ACHN (cell line): ENCODE measurements at regions not wholly inside any gene's neighbourhood (a gene's known extent, or its start where the extent isn't known, plus 50 kb on each side); places are given as distances from the start of the nearest gene placed in this dataset.

Experiments used
- DNase-seq: peaks from one replicate; pipeline ENCODE4 v3.0.0-alpha.2; 2015
- in situ Hi-C: cut with HindIII; loops from 2 replicates; pipeline ENCODE4 v1.10.0; 2017; ENCODE audit warnings: low sequenced_read_pairs, low pct_ligation_motif_present, low pct_unique_long_range_greater_than_20kb

DNA sequence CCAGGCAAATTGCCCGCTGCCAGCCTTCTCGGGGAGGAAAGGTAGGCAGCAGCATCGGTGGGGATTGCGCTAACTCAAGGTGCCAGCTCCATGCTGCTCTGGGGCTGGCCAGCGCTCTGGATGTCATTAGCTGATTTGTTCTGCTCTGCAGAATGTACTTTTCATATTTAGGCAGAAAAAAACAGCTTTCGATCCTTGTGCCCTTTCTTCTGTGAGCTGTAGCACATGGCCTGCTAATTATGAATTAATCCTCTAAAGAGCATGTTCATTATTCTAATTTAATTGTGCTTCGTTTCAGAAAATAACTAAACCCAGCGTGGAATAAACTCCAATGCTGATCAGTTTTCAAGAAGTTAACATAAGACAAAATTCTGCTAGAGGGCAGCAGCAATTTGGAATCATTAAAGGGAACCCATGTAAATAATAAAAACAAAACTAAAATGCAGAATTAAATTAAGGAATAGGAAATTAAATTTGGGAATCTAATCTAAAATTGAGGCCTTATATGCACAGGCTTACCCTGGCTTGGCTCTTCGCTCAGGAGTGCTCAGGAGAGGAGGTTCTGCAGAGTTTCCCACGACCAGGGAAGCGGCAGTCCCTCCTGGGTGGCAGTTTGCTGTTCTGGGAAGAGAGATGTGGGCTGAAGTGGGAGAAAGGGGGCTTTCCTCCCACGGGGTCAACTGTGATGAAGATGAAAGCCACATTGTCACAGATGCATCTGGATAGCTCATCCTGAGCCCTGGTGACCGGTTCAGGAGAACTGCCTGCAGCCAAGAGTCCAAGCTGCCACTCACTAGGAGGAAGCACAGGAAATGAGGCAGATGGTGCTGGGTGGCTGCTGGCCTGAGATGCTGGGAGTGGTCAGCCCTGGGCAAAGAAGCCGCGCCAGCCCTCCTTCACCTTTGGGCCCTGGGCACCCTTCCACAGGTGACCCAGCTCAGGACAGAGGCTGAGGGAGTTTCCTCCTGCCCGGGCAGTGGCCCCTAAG, 93.2 kb upstream of the PKDCC start:
- in situ Hi-C loops: no loop called here
- no peak for DNase-seq

DNA sequence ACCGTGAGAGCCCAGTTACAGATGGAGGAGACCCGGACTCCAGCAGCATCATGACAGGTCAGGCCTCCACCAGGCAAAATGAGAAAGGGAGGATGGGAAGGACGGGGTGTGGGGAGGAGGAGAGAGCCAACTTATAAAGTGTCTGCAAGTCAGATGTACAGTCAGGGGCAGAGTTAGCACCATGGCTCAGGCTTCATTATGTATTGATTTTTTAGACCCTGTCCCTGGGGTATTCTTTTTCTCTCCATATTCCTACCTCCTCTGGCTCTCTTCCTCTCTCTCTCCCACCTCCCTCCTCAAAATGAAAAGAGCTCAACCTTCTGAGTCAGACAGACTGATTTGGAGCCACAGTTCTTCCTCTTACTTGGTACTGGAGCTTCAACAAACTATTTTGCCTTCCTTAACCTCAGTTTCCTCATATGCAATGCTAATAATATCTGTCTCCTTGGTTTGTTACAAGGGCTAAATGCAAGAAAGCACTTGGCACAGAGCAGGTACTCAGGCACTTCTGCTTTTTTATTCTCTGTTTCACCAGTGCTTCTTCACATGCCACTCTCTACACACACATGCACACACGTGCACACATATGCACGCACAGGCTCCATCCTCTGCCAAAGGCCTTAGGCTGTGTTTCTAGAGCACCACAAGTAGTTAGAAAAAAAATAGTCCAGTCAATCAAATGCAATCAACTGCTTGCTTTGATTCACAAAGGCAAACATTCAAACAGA, 92.3 kb upstream of the PKDCC start:
- in situ Hi-C loops: no loop called here
- no peak for DNase-seq

DNA sequence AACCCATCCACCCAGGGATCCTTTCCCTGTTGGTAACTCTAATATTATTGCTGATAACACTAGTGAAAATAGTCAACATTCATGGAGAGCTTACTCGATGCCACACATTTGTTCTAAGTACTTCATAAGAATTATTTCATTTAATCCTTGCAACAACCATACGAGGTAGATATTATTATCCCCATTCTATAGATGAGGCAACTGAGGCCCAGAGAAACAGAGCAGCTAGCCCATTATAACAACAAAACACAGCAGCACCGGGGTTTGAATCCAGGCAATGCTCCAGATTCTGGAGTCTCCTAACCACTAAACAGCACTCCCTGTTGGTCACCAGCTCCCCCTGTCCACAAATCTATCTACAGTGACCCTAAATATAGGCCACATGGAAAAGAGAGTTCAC, 90.4 kb upstream of the PKDCC start:
- DNase-seq: no peak
- in situ Hi-C loops: no loop called here

- DNase-seq: no peak
- in situ Hi-C loops: no loop called here
These were observed 89.6 kb upstream of the PKDCC start for GRCh38 chr2:41958251-41958650.

DNA sequence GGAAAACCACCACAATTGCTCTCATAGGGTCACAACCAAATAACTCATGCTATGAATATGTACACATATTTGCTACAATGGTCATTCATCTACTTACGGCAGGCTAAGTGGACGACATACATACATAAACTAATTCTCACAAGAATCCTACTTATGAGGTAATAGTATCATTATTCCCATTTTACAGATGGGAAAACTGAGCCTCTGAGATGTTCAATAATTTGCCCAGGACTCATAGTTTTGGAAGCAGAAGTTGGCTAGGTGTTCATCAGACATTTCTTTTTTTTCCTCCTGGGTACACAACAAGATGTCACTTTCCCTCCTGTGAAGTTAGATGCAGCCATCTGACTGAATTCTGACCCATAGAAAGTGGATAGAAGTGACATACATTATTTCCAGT, 89.0 kb upstream of the PKDCC start:
- no peak for DNase-seq
- in situ Hi-C loops: no loop called here

DNA sequence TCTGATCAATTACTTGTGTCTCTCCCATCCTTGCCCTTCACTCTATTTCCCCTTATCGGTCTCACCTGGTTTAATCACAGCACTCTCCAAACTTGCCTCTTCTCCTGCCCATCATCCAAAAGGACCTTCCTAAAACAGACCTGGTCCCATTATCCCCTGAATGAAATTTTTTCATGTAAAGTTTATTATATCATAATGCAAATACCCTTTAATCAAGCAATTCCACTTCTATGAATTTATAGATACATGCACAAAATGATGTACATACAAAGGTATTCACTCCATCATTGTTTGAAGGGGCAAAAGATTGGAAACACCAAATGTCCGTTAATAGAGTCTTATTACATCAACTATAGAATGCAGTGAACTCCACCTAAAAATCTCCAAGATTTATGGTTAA, 88.1 kb upstream of the PKDCC start:
- in situ Hi-C loops: no loop called here
- DNase-seq: no peak

DNA sequence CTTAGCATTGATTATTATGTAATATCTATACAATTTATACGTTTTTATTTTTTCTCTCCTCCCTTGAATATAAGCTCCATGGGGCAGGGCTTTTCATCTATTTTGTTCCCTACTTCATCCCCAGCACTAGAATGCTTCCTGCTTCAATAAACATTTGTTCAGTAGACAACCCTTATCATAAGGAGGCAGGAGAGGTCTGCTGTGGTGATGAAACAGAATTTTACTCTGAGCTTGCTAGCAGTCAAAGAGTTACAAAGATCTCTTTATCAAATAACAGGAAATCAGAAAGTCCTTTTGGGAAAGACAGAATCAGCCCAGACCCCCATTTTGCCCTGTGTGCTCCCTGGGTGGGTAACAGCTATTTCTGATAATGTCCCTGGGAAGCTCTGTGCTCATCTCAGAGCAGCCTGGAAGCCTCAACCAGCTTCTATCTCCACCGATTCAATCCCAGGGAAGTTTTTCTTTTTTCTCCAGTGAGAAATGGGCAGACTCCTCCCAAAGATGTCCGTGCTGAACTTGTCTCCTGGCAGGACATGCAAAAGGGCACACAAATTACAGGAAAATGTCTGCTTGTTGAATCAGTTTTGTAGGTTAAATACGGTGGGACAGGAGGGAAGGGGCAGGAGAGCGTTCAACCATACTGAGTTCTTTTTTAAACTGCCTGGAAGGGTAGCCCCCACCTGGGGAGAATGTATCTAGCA, 84.7 kb upstream of the PKDCC start:
- no peak for DNase-seq
- in situ Hi-C loops: no loop called here

DNA sequence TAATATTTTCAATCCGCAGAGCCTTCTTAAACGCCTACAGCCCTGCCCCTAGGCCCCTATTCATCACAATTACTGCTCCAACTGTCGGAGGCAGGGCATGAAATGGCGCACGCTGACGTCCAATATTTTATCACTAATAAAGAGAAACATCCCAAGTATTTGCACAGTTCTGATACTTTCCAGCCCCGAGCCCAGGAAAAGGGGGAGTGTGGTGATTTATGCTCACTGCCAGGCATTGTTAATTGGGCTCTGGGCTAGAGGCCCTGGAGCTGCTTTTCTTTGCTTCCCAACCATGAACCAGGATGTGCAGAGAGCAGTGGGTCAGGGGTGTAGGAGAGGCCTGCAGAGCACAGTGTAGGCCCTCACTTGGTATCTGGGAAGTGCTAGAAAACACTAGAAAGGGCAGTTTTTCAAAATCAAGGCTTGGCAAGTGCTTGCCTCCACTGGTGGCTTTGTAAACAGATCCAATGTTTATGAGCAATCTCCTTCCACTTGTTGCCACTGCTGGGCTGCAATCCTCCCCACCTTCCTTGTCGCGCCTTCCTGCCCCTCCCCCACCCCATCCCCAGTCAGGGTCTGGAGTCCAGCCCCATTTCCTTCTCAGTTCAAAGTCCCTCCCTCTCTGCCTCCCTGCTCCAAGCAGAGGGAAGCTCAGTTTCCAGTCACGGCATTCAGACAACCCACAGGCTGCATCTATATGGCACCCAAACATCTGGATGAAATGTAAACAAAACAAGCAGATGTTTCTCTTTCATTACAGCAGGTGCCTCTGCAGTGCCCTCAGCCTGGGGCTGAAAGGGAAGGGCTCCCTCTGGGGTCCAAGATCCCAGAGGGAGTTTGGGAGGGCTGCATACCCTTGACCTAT, 83.9 kb upstream of the PKDCC start:
- in situ Hi-C loops: no loop called here
- DNase-seq: no peak

DNA sequence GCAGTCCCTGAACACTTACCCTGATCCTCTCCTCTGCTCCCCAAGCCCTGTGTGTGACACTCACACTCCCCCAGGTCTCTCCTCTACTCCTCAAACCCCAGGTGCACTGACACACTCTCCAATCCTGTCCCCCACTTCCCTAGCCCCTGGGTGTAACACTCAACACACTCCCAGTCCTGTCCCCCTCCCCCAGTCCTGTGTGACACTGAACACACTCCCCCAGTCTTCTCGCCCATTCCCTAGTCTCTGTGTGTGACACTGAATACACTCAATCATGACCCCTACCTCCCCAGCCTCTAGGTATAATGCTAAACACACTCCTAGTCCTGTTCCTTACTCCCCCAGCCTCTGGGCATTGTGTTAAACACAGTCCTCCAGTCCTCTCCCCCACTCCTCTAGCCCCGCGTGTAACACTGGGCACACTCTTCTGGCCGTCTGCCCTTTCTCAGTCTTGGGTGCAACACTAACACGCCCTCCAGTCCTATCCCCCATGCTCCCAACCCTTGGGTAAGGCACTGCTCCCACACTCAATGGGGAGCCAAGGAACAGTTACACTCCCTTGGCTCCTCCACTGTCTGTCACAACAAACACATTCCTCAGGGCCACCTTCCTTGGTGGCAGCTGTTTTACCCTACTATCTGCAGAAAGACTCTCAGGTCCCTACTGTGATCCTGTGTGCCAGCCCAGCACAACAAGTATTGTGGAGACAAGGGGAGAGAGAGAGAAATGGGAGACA, 82.5 kb upstream of the PKDCC start:
- no peak for DNase-seq
- in situ Hi-C loops: no loop called here

DNA sequence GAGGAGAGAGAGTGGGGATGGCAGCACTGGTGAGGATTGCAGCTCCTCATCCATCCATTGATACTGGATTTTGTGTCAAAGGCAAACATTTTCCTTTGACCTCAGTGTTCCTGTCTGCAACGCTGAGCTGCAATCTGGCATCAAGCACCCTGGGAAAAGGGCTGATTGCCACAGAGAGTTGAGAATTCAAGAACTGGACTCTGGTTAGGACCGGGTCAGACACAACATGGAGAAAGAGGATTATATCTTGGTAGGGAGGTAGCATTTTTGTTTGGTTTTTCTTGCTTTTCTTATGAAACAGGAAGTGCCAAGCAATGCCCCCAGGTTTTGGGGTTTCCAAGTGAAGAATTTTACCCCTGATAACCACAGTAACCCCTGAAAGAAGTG, 81.9 kb upstream of the PKDCC start:
- in situ Hi-C loops: no loop called here

DNA sequence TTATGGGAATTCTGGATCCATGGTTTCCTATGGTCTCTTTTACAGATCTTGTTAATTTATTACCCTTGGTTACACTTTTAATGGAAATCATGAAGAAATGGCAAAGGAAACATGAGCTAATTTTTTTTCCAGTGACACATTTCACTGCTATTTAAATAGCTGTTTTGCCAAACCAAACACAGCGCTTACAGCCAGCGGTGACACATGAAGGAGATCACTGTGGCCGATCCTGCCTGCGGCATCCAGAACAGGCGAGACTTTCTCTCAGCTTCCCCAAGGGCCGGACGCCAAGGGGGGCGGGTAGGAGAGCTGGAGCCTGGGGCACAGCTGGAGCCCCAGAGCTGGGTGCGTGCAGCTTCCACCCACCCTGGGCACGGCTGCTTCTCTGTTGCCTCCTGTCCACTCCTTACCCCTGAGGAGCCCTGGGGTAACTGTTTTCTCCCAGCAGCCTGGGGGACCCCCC, 81.4 kb upstream of the PKDCC start:
- DNase-seq: peak; percentile 89
- in situ Hi-C loops: no loop called here

More for the DNA sequence above, 81.9 kb upstream of the PKDCC start:
- DNase-seq: peak; percentile 12

DNA sequence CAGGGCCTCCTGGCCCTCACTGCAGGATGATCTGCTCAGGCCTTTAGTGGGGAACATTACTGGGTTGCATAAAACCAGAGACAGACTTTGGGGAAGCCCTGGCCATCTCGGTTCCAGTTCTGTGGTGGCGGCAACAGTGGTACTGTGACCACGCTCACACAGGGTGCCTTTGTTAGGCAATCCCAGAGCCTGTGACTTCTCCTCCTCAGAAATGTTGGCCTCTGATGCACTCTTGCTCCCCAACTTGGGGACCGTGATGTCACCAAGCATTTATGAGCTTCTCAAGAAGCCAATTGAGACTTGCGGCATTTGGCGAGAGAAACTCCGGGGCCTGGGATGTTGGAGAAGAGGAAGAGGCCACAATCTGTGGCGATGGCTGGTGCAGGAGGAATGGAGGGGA, 80.9 kb upstream of the PKDCC start:
- in situ Hi-C loops: no loop called here
- DNase-seq: no peak

GRCh38 chr2:41967476-41968181, 80.2 kb upstream of the PKDCC start:
- DNase-seq: no peak
- in situ Hi-C loops: no loop called here

DNA sequence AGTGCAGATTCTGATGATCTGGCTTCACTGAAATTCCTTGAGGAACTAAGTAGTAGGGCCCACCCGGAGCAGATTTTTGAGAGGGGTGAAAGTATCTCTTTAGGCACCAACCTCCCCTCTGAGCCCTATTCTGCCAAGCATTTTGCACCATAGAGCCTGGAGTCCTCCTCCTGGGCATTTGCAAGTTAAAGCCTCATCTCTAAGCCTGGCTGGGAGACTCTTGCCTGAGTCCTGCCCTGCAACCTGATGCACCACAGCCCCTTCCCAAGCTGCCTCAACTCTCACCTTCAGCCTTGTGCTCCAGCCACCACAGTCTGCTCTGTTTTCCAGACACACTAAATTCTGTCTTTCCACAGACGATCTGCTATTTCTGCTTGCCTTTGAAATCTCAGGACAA, 79.6 kb upstream of the PKDCC start:
- no peak for DNase-seq
- in situ Hi-C loops: no loop called here

DNA sequence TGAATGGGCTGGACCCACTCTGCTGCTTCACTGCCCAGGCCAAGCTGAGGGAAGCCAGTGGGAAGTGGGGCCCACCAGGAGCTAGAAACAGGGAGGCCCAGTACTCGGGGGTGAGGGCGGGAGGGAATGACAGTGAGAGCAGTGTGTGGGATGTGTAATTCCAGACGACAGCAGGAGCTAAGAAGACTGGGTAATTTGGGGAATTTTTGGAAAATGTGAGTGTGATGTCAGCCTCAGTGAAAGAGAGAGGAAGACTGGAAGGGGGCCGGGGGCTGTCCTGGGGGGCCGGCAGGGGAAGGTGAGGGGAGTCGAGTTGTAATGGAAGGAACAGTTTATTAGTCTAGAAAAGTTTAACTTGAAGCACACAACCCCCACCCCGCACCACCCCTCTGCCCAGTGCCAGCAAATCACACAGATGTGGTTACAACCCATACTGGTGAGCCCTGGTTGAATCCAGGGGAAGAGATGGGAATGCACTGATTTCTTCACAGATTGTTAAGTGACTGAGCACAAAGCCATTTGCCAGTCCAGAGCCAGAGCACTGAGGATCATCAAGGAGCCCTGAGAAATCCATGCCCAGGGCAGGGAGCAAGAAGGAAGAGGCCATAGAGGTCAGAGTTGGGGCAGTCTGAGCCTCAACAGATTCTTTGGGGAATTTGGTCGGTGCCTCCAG, 76.7 kb upstream of the PKDCC start:
- in situ Hi-C loops: no loop called here
- DNase-seq: no peak

DNA sequence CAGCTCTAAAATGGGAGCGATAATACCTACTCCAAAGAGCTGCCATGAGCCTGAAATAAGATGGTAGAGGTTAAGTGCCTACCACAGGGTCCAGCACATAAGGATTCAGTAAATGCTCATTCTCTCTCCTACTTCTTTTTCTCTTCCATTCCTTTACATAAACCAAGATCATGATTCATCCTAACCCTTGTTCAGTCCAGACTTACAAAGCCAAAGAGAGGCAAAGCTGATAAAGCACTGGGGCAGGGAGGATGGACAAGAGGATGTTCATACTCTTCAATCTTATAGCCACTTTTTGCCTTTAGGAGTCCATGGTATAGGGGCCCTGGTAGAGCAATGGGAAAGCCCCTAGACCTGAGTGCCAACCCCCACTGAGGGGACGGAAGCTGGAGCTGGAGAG, 75.6 kb upstream of the PKDCC start:
- no peak for DNase-seq
- in situ Hi-C loops: no loop called here

GRCh38 chr2:41972819-41973218, 75.0 kb upstream of the PKDCC start:
- in situ Hi-C loops: no loop called here

More at GRCh38 chr2:41972819-41973218, 75.0 kb upstream of the PKDCC start:
- no peak for DNase-seq
